ENCODE measurements at regions not wholly inside any gene's neighbourhood (a gene's known extent, or its start where the extent isn't known, plus 50 kb on each side); places are given as distances from the start of the nearest gene placed in this dataset.
A peak's percentile ranks its signal among the peaks of the same experiment; 100 is the strongest.
"Not testable (repeated sequence)": the region's sequence is repeated elsewhere in the genome, so short reads cannot be mapped to it uniquely, and the experiment has no call there.

DNA sequence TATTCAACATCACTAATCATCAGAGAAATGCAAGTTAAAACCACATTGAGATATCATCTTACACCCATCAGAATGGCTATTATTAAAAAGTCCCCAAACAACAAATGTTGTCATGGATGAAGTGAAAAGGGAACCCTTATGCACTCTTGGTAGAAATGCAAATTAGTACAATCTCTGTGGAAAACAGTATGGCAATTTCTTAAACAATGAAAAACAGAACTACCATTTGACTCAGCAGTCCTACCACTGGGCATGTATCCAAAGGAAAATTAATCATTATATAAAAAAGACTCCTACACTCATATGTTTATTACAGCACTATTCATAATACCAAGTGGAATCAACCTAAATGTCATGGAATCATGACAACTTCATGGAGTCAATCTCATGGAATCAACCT is 611.3 kb upstream of the GJE1 start:
- no peak for TF ChIP-seq CTCF (IDR thresholded peaks at IDR 0.05; ENCODE audit: low read depth, low read length)
- no peak for TF ChIP-seq MYC (IDR thresholded peaks at IDR 0.05; ENCODE audit: low read depth, low read length)
- no peak for TF ChIP-seq MAX (IDR thresholded peaks at IDR 0.05; ENCODE audit: low read depth, low read length)
- H3K4me3 ChIP-seq (ENCODE audit: low read depth, low read length): no peak overlapping the region
- DNase-seq (ENCODE audit: low read depth): no peak

DNA sequence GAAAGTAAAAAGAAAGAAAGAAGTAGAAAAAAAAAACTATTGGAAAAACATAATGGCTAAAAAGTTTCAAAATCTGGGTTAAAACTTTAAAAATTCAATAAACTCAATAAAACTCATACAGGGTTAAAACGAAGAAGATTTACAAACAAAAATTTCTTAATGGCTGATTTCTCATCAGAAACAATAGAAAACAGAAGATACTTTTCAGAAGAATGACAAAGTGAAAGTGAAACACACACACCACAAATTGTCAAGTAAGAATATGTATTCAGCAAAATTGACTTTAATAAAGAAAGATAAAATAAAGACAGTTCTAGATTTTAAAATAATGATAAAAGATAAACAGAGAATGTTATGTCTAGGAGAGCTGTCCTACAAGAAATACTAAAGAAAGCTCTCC is 618.9 kb upstream of the GJE1 start:
- H3K4me3 ChIP-seq (ENCODE audit: low read depth, low read length): no peak overlapping the region
- TF ChIP-seq MAX (IDR thresholded peaks at IDR 0.05; ENCODE audit: low read depth, low read length) (no peak), POLR2A (IDR thresholded peaks at IDR 0.05; ENCODE audit: extremely low read depth, insufficient read length) (no peak), MYC (IDR thresholded peaks at IDR 0.05; ENCODE audit: low read depth, low read length) (no peak), CTCF (IDR thresholded peaks at IDR 0.05; ENCODE audit: low read depth, low read length) (no peak)
- DNase-seq (ENCODE audit: low read depth): peak; percentile 8

DNA sequence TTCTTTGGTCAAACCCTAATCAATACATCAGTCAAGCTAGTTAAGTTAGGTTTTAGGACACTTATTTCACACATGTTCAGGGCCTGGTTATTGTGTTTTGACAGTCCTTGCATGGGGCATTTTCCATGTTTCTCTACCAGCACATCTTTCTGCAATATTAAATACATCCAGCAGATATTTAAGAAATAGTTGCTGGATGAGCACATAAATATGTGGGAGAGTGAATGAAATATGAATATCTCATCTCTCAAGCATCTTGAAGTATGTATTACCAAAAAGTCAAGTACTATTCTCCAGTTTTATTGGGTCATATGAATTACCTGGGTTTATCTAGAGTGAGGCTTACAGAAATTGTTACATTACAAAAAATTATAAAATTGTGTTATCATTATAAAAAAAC is 621.9 kb upstream of the GJE1 start:
- no peak for TF ChIP-seq CTCF (IDR thresholded peaks at IDR 0.05; ENCODE audit: low read depth, low read length)
- TF ChIP-seq POLR2A (IDR thresholded peaks at IDR 0.05; ENCODE audit: extremely low read depth, insufficient read length): no peak
- no peak for TF ChIP-seq MAX (IDR thresholded peaks at IDR 0.05; ENCODE audit: low read depth, low read length)
- TF ChIP-seq MYC (IDR thresholded peaks at IDR 0.05; ENCODE audit: low read depth, low read length): no peak
- H3K4me3 ChIP-seq (ENCODE audit: low read depth, low read length): no peak overlapping the region
- no peak for DNase-seq (ENCODE audit: low read depth)

DNA sequence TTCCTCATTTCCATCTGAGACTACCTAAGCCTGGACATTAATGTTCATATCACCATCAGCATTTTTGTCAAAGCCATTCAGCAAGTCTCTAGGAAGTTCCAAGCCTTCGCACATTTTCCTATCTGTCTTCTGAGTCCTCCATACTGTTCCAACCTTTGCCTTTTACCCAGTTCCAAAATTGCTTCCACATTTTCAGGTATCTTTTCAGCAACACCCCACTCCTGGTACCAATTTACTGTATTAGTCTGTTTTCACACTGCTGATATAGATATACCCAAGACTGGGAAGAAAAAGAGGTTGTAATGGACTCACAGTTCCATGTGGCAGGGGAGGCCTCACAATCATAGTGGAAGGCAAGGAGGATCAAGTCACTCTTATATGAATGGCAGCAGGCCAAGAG is 626.7 kb upstream of the GJE1 start:
- not testable (repeated sequence) for H3K4me3 ChIP-seq (ENCODE audit: low read depth, low read length); DNase-seq (ENCODE audit: low read depth)

- not testable (repeated sequence) for H3K4me3 ChIP-seq (ENCODE audit: low read depth, low read length); DNase-seq (ENCODE audit: low read depth)
Observed at GRCh38 chr6:141504318-141504717, 628.4 kb upstream of the GJE1 start.

DNA sequence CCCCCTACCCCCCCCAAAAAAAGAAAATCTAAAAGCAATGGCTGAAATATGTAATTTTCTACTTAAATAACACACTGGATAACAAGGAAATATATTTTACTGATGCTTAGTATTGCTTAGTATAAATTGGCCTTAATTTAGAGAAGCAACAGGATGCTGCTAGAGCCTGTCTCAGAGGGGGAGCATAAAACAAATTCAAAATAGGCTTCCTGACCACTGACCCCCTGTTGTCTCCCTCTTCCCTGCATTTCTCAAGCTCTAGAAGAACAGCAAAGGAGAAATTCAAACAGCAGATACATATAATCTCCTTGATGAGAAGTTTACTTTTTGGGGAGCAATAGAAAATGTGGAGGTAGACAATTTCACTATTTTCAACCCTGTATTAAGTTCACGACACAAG is 631.1 kb upstream of the GJE1 start:
- H3K4me3 ChIP-seq (ENCODE audit: low read depth, low read length): no peak overlapping the region
- DNase-seq (ENCODE audit: low read depth): no peak
- no peak for TF ChIP-seq POLR2A (IDR thresholded peaks at IDR 0.05; ENCODE audit: extremely low read depth, insufficient read length)
- no peak for TF ChIP-seq MAX (IDR thresholded peaks at IDR 0.05; ENCODE audit: low read depth, low read length)
- no peak for TF ChIP-seq CTCF (IDR thresholded peaks at IDR 0.05; ENCODE audit: low read depth, low read length)
- TF ChIP-seq MYC (IDR thresholded peaks at IDR 0.05; ENCODE audit: low read depth, low read length): no peak

DNA sequence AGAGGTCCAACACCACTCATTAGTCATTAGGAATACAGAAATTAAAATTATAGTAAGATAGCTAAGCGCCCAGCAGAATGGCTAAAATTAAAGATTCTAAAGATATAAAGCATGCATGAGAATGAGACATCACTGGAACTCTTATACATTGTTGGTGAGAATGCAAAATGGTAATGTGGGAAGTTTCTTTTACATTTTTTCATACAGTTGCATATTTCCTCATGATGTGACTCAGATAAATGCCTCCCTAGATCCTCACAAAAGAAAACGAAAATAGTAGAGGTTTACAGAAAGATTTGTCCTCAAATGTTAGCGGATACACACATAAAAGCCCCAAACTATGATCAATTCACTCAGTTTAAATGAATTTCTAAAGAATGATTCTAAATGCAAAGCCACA is 633.7 kb upstream of the GJE1 start:
- TF ChIP-seq MYC (IDR thresholded peaks at IDR 0.05; ENCODE audit: low read depth, low read length): no peak
- TF ChIP-seq CTCF (IDR thresholded peaks at IDR 0.05; ENCODE audit: low read depth, low read length): no peak
- TF ChIP-seq POLR2A (IDR thresholded peaks at IDR 0.05; ENCODE audit: extremely low read depth, insufficient read length): no peak
- no peak for TF ChIP-seq MAX (IDR thresholded peaks at IDR 0.05; ENCODE audit: low read depth, low read length)
- no peak for DNase-seq (ENCODE audit: low read depth)
- H3K4me3 ChIP-seq (ENCODE audit: low read depth, low read length): no peak overlapping the region
